HG03520 (cell line): ENCODE measurements at regions not wholly inside any gene's neighbourhood (a gene's known extent, or its start where the extent isn't known, plus 50 kb on each side); places are given as distances from the start of the nearest gene placed in this dataset.
A peak's percentile ranks its signal among the peaks of the same experiment; 100 is the strongest.

Experiments used
- ATAC-seq: cut with Tn5 transposase; IDR thresholded peaks from one replicate; pipeline ENCODE4 v1.9.1; 2021; ENCODE audit warnings: mild to moderate bottlenecking, moderate library complexity; ENCODE audit not compliant: unreplicated experiment

- ATAC-seq, result no peak
Measured at GRCh38 chr21:35940074-35940927, 120.0 kb downstream of the SETD4 start.

DNA sequence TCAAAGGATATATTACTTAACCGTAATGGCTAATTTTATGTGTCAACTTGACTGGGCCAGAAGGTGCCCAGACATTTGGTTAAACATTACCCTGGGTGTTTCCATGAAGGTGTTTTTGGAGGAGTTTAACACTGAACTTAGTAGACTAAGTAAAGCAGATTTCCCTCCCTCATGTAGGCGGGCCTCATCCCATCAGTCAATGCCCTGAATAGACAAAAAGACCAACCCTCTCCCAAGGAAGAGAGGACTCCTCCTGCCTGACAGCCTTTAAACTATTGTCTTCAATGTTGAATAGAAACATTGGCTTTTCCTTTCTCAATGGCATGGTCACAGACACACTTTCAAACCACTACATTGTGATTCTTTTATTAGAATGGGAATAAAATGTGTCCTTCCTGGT, 121.9 kb downstream of the SETD4 start:
- ATAC-seq, result no peak

DNA sequence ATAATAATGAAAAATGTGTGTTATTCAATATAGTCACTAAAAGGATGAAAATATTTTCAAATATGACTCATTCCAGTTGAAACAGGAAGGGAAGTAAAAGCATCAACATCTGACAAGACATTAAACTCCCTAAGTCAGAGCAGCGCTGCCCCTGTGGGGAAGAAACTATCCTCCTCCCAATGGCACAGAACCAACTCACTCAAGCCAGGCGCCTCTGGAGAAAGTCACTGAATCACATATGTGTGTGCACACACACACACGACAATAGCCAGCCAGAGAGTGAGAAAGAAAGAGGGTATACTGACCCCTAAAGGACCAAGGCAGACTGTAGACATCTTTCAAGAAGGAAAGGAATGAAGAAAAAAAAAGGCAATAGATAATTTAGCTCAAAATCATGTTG, 126.9 kb downstream of the SETD4 start:
- ATAC-seq, result no peak

GRCh38 chr21:35932232-35932911, 128.0 kb downstream of the SETD4 start:
- peak; percentile 76 for ATAC-seq

DNA sequence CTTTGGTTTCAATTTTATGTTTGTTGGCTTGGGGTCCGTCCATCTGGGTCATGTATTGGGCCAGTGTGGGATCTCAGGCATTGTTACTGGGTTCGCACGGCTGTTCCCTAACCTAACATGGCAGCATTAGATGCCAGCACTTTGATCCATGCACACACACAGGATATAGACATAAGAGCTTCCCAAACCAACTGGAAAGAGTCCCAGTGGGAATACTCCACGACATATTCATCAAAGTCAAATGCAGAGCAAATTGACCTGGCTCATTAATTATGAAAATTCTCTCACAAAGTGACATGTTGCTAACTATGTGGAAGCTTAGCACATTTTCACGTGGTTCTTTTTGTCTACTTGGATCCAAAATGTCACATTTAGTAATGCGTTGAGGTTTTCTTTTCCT, 130.4 kb downstream of the SETD4 start:
- no peak for ATAC-seq

- no peak for ATAC-seq
Measured at GRCh38 chr21:35927262-35927661, 133.1 kb downstream of the SETD4 start.

DNA sequence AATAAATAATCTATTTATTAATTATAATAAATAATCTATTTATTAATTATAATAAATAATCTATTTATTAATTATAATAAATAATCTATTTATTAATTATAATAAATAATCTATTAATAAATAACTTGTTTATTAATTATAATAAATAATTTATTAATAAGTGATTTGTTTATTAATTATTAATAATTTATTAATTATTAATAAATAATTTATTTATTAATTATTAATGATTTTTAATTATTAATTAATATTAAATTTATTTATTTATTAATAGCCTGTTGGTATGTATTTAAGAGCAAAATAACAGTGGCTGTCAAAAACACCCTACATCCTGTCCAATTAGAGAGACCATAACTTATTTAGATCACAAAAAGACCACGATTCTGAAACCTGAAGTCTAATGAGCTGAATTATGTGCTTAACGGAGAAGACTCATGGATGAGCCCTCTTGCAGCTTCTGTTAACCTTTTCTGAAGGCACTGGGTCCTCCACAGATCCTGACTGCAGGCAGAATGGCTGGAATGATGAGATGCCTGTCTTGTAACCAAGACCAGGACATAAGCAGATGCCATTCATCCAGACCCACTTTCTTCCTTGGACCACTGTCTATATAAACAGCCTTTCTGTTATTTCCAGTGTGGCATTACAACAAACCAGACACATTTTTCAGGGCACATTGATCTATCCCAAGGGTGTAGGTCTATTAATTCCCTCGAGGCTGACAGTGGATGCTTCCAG, 134.2 kb downstream of the SETD4 start:
- no peak for ATAC-seq

DNA sequence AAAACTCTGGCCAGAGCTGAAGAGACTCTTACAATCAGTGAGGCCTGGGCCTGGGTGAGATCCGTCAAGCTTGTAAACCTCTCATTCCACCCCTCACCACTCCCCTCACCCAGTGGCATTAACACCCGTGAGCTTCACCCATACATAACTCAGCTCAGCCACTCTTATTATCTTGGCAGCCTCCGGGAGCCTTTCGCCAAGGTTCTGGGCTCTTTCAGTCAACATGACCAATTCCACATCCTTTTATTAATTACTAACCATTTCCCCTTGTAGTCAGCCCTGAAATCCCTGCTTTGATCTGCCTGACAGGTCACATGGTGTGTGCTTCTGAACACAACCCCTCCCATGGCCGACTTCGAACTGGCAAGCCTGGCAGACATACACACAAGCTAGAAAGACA, 134.8 kb downstream of the SETD4 start:
- no peak for ATAC-seq

- ATAC-seq, result no peak
Measured at GRCh38 chr21:35924714-35925301, 135.5 kb downstream of the SETD4 start.

DNA sequence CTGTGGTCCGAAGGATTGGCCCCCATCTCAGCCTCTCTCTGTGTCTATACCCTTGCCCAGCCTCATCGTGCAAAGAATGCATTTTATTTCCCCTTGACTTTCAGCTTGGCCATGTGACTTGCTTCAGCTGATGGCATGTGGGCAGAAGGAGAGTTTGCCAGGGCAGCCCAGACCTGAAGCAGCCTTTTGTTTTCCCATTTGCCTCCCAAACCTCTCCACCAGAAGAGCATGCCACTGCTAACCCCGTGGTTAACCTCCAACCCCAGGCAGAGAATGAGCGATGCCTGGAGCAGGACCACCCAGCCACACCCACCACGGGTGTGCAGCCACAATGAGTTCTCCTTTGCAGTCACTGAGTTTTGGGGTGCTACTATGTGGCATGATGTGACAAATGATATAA, 136.4 kb downstream of the SETD4 start:
- ATAC-seq, result no peak

- no peak for ATAC-seq
Measured at GRCh38 chr21:35922618-35923017, 137.7 kb downstream of the SETD4 start.

GRCh38 chr21:35921471-35921870, 138.9 kb downstream of the SETD4 start:
- no peak for ATAC-seq

DNA sequence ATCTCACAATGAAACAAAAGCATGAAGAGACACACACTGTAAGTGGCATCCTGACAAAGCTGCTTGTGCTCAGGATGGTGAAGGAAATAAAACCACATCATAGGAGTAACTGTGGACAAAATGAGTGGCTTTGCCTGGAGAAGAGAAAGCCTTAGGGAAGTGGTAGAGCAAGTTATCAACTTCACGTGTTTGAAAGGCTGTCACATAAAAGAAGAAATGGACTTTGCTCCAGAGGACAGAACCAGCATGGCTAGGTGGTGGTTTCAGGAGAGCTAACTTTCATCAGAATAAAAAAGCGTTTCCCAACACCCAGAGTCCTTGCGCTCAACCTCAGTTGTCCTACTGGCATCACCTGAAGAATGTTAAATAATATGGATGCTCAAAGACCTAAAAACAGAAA, 139.9 kb downstream of the SETD4 start:
- ATAC-seq, result no peak

DNA sequence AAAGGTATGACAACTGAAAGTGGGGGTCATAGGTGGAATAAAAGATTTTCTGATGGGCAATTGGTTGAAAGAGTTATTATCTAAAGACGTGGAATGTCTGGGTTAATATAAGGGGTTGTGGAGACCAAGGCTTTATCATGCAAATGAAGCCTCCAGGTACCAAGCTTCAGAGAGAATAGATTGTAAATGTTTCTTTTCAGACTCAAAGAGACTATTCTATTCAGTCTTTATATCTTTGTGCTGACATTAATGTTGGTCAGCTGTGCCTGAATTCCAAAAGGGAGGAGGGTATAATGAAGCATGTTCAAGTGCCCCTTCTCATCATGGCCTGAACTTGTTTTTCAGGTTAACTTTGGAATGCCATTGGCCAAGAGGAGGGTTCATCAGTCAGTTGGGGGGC, 145.3 kb downstream of the SETD4 start:
- no peak for ATAC-seq

DNA sequence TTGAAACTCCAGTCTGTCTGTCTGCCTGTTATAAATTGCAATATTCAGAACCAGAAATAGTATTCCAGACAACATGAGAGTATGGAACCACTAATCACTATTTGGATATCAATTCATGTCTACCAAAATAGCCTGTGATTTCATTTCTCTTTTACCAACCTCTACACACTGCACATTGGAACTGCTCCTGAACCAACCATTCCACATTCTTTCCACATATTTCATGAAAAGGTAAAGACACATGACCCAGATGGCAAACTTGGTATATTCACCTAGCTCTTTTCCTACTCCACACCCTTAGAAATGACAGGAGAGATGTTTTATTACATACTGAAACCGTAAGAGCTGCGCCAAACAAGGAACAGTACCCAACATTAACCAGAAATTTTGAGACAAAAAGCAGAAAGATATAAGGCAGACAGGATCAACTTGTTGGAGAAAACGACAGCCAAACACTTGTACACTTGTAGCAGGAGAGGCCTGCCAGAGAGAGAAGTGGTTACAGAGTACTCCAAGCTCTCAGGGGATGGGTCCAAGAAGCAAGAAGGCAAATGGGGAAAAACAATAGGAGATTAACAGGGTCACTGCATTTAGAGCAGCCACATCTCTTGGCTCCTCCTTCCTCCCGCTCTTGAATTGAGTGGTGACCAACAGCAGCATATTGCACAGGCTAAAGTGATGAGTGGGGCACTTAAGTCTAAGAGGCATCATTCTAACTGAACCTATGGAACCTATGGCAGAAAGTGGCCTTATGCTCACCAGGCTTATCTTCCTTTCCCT, 148.7 kb downstream of the SETD4 start:
- no peak for ATAC-seq

DNA sequence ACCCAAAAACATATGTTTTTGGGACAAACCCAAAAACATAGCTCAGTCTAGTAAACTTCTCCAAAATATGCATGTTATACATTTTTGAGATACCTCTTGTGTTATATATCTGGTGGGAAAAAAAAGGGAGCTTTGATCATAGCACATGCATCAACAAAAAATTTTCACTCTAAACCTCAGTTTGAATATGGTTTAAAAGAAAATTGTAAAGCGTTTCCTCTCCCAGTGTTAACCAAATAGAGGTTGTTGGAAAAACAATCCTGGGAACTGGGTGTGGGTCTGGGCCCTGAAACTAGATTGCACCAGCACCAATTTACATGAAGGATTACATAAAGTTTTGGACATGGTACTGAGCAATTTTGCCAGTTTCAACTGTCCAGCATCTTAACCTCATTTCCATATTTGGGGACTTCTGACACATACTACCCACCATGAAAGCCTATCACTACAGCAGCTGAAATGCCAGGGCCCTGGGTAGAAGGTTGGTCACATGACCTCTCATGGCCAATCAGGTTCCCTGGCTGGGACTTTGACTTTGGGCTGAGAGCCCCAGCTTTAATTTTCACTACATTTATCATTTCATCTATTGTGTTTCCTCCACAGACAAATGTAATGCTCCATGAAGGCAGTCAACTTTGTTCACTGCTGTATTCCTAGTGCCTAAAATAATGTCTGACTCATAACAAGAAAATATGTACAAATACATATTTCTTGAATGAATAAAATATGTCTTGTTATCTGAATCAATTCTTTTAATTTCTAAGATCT, 150.7 kb downstream of the SETD4 start:
- no peak for ATAC-seq

DNA sequence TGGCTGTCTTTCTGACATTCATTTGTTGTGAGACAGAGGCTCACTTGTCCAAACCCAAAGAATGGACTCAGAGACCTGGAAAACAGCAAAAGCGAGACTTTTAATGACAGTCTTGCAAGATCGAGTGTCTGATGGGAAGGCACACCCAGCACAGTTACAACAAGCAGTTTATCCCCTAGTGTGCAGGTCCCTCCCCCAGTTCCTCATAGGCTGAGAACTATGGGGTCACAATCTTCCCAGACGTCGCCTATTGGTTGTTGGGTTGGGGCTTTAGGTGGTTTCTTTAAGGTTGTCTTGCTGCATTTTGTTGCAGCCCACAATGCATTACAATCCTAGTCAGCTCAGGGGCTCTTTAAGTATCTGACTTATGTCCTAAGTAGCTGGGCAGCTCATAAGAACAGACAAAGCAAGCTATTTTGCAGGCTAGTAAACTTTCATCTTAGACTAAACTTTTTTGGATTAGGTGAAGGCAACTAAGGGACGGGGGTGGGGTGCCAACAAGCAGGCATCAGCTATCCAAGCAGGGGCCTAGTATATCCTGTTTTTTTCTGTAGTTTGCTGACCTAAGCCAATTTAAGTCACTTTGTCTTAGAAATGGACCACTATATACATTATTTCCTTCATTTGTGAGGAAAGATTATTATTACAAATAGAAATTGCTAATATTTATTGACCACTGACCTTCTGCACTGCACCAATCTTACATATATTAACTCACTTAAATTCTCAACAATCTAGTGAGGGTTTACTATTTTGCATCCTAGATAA, 151.8 kb downstream of the SETD4 start:
- ATAC-seq, result no peak

- no peak for ATAC-seq
Measured at GRCh38 chr21:35906586-35906985, 153.7 kb downstream of the SETD4 start.

GRCh38 chr21:35905963-35906345, 154.4 kb downstream of the SETD4 start:
- no peak for ATAC-seq
